Ovary (tissue), 1 donor: ENCODE measurements at regions not wholly inside any gene's neighbourhood (a gene's known extent, or its start where the extent isn't known, plus 50 kb on each side); places are given as distances from the start of the nearest gene placed in this dataset.

ENCODE experiments used
- EP300 ChIP-seq: sonication (generic); formaldehyde crosslinking; IDR thresholded peaks from one replicate; pipeline ENCODE4 v1.6.1; 2017; ENCODE audit warnings: antibody characterized with exemption
- POLR2A ChIP-seq: fragments of 450-650 bp; IDR thresholded peaks from one replicate; pipeline ENCODE4 v1.6.1; 2017; ENCODE audit warnings: antibody characterized with exemption, mild to moderate bottlenecking, moderate library complexity

- TF ChIP-seq POLR2A (no peak), EP300 (no peak)
These were observed 83.9 kb downstream of the DNAJB9 start for GRCh38 chr7:108653526-108653925.
